SK-N-SH (cell line): ENCODE measurements at regions not wholly inside any gene's neighbourhood (a gene's known extent, or its start where the extent isn't known, plus 50 kb on each side); places are given as distances from the start of the nearest gene placed in this dataset.

ENCODE experiments used
- CTCF ChIA-PET: fragments of 300-600, 350-600 bp; formaldehyde crosslinking; extraction: SDS; loops from one replicate; lab custom pipeline; 2021; lab: Yijun Ruan, JAX
- POLR2A ChIA-PET: fragments of 350-600 bp; sonication (Branson Sonifier 250); formaldehyde crosslinking; extraction: SDS; loops from one replicate; lab custom pipeline; 2020; ENCODE audit warnings: antibody characterized with exemption, inconsistent platforms; lab: Yijun Ruan, JAX
- DNase-seq: peaks from one replicate; pipeline ENCODE4 v3.0.0; 2012
- H2AFZ ChIP-seq: fragments of 200-600 bp; sonication (generic); 2 replicates; pipeline ENCODE4 v1.8.1; 2016; ENCODE audit warnings: antibody characterized with exemption, mild to moderate bottlenecking, low read depth
- H3F3A ChIP-seq: fragments of 200-600 bp; sonication (generic); replicated peaks from 2 replicates; pipeline ENCODE3; 2016; ENCODE audit warnings: antibody characterized with exemption, mild to moderate bottlenecking; ENCODE audit not compliant: insufficient read depth
- H3K27ac ChIP-seq, 2 experiments: fragments of 200-500 bp in 1 of 2; fragments of 200-600 bp in 1 of 2; sonication (Bioruptor generic) in 1 of 2; sonication (generic), shearing (Covaris generic) in 1 of 2; 2 replicates each; pipeline versions ENCODE4 v1.5.1 to v1.6.1; 2014 to 2016; ENCODE audit warnings: low read depth in 2 of 2, inconsistent platforms in 1 of 2, low read length in 1 of 2, mild to moderate bottlenecking in 1 of 2, mixed read lengths in 1 of 2
- H3K27me3 ChIP-seq: fragments of 200-600 bp; sonication (generic), shearing (Covaris generic); 2 replicates; pipeline ENCODE4 v1.6.1; 2016; ENCODE audit warnings: mixed run types; ENCODE audit not compliant: insufficient read depth
- H3K36me3 ChIP-seq, 2 experiments: fragments of 200-500 bp in 1 of 2; fragments of 200-600 bp in 1 of 2; sonication (Bioruptor generic) in 1 of 2; sonication (generic) in 1 of 2; replicated peaks in 1 of 2; 2 replicates each; pipeline versions ENCODE3 to v1.5.1; 2014 to 2016; ENCODE audit warnings: low read length in 1 of 2, mild to moderate bottlenecking in 1 of 2; ENCODE audit not compliant: insufficient read depth in 2 of 2, control insufficient read depth in 1 of 2
- H3K4me1 ChIP-seq, 2 experiments: fragments of 200-500 bp in 1 of 2; fragments of 200-600 bp in 1 of 2; sonication (Bioruptor generic) in 1 of 2; sonication (generic), shearing (Covaris generic) in 1 of 2; 2 replicates each; pipeline versions ENCODE4 v1.5.1 to v1.6.1; 2014 to 2016; ENCODE audit warnings: low read depth in 1 of 2, low read length in 1 of 2, mixed run types in 1 of 2; ENCODE audit not compliant: insufficient read depth in 2 of 2, control insufficient read depth in 1 of 2
- H3K4me2 ChIP-seq: fragments of 200-600 bp; sonication (generic), shearing (Covaris generic); 2 replicates; pipeline ENCODE4 v1.6.1; 2017; ENCODE audit warnings: mixed run types
- H3K4me3 ChIP-seq, 2 experiments: fragments of 200-500 bp in 1 of 2; fragments of 200-600 bp in 1 of 2; sonication (Bioruptor generic) in 1 of 2; sonication (generic), shearing (Covaris generic) in 1 of 2; 2 replicates each; pipeline versions ENCODE4 v1.5.1 to v1.8.1; 2014 to 2016; ENCODE audit warnings: low read depth in 2 of 2, inconsistent platforms in 1 of 2, low read length in 1 of 2, mild to moderate bottlenecking in 1 of 2, mixed read lengths in 1 of 2, moderate library complexity in 1 of 2
- H3K79me2 ChIP-seq: fragments of 200-600 bp; sonication (generic); 2 replicates; pipeline ENCODE4 v1.8.1; 2017; ENCODE audit warnings: mild to moderate bottlenecking; ENCODE audit not compliant: insufficient read depth
- H3K9ac ChIP-seq: fragments of 200-600 bp; sonication (generic); 2 replicates; pipeline ENCODE4 v1.6.1; 2017; ENCODE audit warnings: mixed run types
- H3K9me2 ChIP-seq: fragments of 200-600 bp; sonication (generic); 2 replicates; pipeline ENCODE4 v1.6.1; 2017; ENCODE audit warnings: mixed run types
- H3K9me3 ChIP-seq: fragments of 200-600 bp; sonication (generic); 2 replicates; pipeline ENCODE4 v1.6.1; 2017; ENCODE audit warnings: mixed run types, mild to moderate bottlenecking, moderate library complexity
- H4K20me1 ChIP-seq: fragments of 200-600 bp; sonication (generic); 2 replicates; pipeline ENCODE4 v1.6.1; 2017; ENCODE audit warnings: mild to moderate bottlenecking, mixed run types; ENCODE audit not compliant: insufficient read depth
- CHD2 ChIP-seq: fragments of 150-350 bp; IDR thresholded peaks from 2 replicates; pipeline ENCODE4 v1.6.1; 2018; ENCODE audit warnings: low read length; ENCODE audit not compliant: partially characterized antibody
- ELF1 ChIP-seq: IDR thresholded peaks from 2 replicates; pipeline ENCODE4 v1.4.0; 2012
- EP300 ChIP-seq, 2 experiments: IDR thresholded peaks; 2 replicates each; pipeline versions ENCODE4 v1.4.0 to v1.6.1; 2012; ENCODE audit warnings: borderline replicate concordance in 1 of 2, low read depth in 1 of 2, low read length in 1 of 2
- FOSL2 ChIP-seq: IDR thresholded peaks from 2 replicates; pipeline ENCODE4 v1.4.0; 2012; ENCODE audit warnings: low read depth, mild to moderate bottlenecking, moderate library complexity, borderline replicate concordance
- GABPA ChIP-seq: IDR thresholded peaks from 2 replicates; pipeline ENCODE4 v1.4.0; 2012; ENCODE audit warnings: low read depth, mild to moderate bottlenecking
- GATA2 ChIP-seq: sonication (generic); formaldehyde crosslinking; IDR thresholded peaks from 2 replicates; pipeline ENCODE4 v1.5.0; 2020; ENCODE audit warnings: mild to moderate bottlenecking, missing genetic modification reagents
- NFIC ChIP-seq: IDR thresholded peaks from 2 replicates; pipeline ENCODE4 v1.4.0; 2012; ENCODE audit warnings: borderline replicate concordance
- RCOR1 ChIP-seq: fragments of 150-350 bp; IDR thresholded peaks from 2 replicates; pipeline ENCODE4 v1.6.1; 2017; ENCODE audit warnings: antibody characterized with exemption, low read length
- RXRA ChIP-seq: IDR thresholded peaks from 2 replicates; pipeline ENCODE4 v1.4.0; 2012; ENCODE audit warnings: low read depth, mild to moderate bottlenecking, borderline replicate concordance
- SIN3A ChIP-seq: IDR thresholded peaks from 2 replicates; pipeline ENCODE4 v1.6.1; 2012; ENCODE audit warnings: low read depth, mild to moderate bottlenecking, low read length, moderate library complexity, borderline replicate concordance
- SMC3 ChIP-seq: IDR thresholded peaks from 2 replicates; pipeline ENCODE4 v1.6.1; 2012; ENCODE audit warnings: low read depth, low read length, improper control_type of control experiment
- TAF1 ChIP-seq: IDR thresholded peaks from 2 replicates; pipeline ENCODE4 v1.6.1; 2012; ENCODE audit warnings: low read depth, mild to moderate bottlenecking, low read length, moderate library complexity, borderline replicate concordance
- TEAD4 ChIP-seq: IDR thresholded peaks from 2 replicates; pipeline ENCODE4 v1.4.0; 2012; ENCODE audit warnings: mild to moderate bottlenecking, borderline replicate concordance; ENCODE audit not compliant: insufficient read depth
- YY1 ChIP-seq: IDR thresholded peaks from 2 replicates; pipeline ENCODE4 v1.4.0; 2012; ENCODE audit warnings: low read depth, mild to moderate bottlenecking
- WGBS: methylation state at CpG from one replicate; pipeline ENCODE4 v1.1.6; 2017; ENCODE audit warnings: low lambda C conversion rate; 5-methylcytosine and 5-hydroxymethylcytosine counted together
- TF ChIP-seq, protein P1 (sequence below): IDR thresholded peaks from 2 replicates; pipeline ENCODE4 v1.4.0; 2012; ENCODE audit warnings: low read depth, borderline replicate concordance
- TF ChIP-seq, protein P2 (sequence below): IDR thresholded peaks from 2 replicates; pipeline ENCODE4 v1.6.1; 2012; ENCODE audit warnings: mild to moderate bottlenecking, low read depth, low read length, moderate library complexity
- TF ChIP-seq, protein P3 (sequence below): IDR thresholded peaks from 2 replicates; pipeline ENCODE4; 2012
- TF ChIP-seq, protein P4 (sequence below): fragments of 150-350 bp; IDR thresholded peaks from 2 replicates; pipeline ENCODE4 v1.6.1; 2016; ENCODE audit warnings: mild to moderate bottlenecking, low read depth, low read length

DNA sequence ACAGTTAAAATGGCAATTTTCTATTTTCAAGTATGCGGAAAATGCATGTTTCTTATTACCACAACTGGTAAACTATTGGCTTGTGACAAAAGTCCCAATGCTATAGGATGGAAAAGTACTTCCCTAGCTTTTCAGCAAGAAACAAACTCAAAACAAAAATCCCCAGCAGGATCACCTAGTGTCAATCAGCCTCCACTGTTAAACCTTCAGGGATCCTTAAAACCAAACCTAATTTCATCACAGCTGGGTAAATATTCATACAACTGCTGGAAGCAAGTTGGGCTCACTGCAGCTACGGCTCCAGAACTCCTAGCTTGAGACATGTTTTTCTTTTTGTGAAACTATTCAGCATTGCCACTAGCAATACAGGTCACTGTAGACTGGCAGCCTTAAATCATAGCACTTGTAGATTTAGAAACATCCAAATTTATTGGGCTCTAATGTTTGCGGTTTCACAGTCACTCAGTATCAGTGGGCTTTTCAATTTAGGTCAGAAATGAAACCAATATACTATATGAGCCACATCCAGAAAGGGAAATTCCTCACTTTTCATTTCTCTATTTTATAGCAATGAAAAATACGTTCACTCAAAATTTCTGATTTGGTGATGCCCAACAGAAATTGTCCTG lies 145.2 kb upstream of the ANK3 start:
- Histone ChIP-seq H3K4me3 (no peak overlapping the region), H3K4me1 (peaks cover 0 to 6% of the 10 kb centered on the region in 2 experiments; a peak in 2 of 4 replicates), H3K79me2 (no peaks in the 10 kb centered on the region), H3K4me2 (no peak overlapping the region), H3K36me3 (no peaks in the 10 kb centered on the region), H3K27me3 (no peaks in the 10 kb centered on the region), H4K20me1 (no peaks in the 10 kb centered on the region), H3F3A (peaks cover 11% of the 10 kb centered on the region), H3K9me2 (no peaks in the 10 kb centered on the region), H3K9me3 (no peaks in the 10 kb centered on the region), H2AFZ (no peak overlapping the region), H3K9ac (no peak overlapping the region), H3K27ac (no peak overlapping the region)
- ChIA-PET POLR2A (no interaction called here), CTCF (interaction anchor here (0.9 to 1.1 kb wide), 2 partner anchors 16 to 112 kb away, joined by 3 read pairs; no protein-coding TSS in a partner anchor)
- TF ChIP-seq GATA2: no peak
- TF ChIP-seq, protein P1, sequence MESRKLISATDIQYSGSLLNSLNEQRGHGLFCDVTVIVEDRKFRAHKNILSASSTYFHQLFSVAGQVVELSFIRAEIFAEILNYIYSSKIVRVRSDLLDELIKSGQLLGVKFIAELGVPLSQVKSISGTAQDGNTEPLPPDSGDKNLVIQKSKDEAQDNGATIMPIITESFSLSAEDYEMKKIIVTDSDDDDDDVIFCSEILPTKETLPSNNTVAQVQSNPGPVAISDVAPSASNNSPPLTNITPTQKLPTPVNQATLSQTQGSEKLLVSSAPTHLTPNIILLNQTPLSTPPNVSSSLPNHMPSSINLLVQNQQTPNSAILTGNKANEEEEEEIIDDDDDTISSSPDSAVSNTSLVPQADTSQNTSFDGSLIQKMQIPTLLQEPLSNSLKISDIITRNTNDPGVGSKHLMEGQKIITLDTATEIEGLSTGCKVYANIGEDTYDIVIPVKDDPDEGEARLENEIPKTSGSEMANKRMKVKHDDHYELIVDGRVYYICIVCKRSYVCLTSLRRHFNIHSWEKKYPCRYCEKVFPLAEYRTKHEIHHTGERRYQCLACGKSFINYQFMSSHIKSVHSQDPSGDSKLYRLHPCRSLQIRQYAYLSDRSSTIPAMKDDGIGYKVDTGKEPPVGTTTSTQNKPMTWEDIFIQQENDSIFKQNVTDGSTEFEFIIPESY: no peak
- 93% methylated on average over 4 of the region's 4 CpGs for WGBS
- no peak for DNase-seq

DNA sequence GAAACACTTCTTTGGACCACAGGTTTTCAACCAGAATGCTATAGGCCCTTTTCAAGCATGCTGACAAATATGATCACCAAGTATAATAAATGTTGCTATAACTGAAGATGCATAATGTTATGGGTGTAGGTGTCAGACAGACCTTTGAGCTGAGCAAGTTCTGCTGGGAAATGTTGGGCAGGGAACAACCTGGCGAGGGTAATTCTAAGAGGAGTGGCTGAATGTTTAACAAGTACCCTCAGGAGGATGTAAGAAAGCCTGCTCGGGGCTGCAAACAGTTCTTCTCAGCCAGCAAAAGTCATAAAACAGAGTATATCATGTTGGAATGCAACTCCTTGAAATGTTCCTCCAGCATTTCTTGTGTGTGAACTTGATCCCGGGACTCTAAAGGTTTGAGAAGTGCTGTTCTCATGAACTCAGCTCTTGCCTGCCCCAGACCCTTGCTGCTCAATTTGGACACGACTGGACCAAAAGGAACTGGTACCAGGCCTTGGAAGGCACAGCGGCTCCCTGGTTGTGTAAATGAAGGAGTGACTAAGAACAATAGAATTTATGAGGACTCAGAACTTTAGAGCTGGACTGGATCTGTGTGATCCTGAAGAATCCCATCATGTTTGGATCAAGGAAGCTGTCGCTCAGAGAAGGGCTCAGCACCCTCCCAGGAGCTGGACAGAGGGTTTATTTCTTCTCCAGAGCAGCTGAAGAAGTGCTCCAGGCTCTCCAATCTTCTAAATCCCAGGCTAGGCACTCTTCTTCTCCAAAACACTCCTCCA lies 143.2 kb upstream of the ANK3 start:
- H3K9me3 ChIP-seq: no peaks in the 10 kb centered on the region
- no peak overlapping the region for H3K9ac ChIP-seq
- H3F3A ChIP-seq: peaks cover 11% of the 10 kb centered on the region
- no peaks in the 10 kb centered on the region for H3K9me2 ChIP-seq
- no peak overlapping the region for H2AFZ ChIP-seq
- H3K36me3 ChIP-seq: no peaks in the 10 kb centered on the region
- no peak overlapping the region for H3K4me2 ChIP-seq
- 73% methylated on average over 6 of the region's 6 CpGs for WGBS
- H3K79me2 ChIP-seq: no peaks in the 10 kb centered on the region
- no peak overlapping the region for H3K27ac ChIP-seq
- no peak overlapping the region for H3K4me3 ChIP-seq
- no peak for DNase-seq
- ChIA-PET POLR2A (no interaction called here), CTCF (interaction anchor here (0.9 kb wide), 1 partner anchor 12 kb away, joined by 5 read pairs; no protein-coding TSS in a partner anchor)
- peaks cover 0 to 6% of the 10 kb centered on the region in 2 experiments; a peak in 2 of 4 replicates for H3K4me1 ChIP-seq
- H4K20me1 ChIP-seq: no peaks in the 10 kb centered on the region
- no peaks in the 10 kb centered on the region for H3K27me3 ChIP-seq
- TF ChIP-seq, protein P2, sequence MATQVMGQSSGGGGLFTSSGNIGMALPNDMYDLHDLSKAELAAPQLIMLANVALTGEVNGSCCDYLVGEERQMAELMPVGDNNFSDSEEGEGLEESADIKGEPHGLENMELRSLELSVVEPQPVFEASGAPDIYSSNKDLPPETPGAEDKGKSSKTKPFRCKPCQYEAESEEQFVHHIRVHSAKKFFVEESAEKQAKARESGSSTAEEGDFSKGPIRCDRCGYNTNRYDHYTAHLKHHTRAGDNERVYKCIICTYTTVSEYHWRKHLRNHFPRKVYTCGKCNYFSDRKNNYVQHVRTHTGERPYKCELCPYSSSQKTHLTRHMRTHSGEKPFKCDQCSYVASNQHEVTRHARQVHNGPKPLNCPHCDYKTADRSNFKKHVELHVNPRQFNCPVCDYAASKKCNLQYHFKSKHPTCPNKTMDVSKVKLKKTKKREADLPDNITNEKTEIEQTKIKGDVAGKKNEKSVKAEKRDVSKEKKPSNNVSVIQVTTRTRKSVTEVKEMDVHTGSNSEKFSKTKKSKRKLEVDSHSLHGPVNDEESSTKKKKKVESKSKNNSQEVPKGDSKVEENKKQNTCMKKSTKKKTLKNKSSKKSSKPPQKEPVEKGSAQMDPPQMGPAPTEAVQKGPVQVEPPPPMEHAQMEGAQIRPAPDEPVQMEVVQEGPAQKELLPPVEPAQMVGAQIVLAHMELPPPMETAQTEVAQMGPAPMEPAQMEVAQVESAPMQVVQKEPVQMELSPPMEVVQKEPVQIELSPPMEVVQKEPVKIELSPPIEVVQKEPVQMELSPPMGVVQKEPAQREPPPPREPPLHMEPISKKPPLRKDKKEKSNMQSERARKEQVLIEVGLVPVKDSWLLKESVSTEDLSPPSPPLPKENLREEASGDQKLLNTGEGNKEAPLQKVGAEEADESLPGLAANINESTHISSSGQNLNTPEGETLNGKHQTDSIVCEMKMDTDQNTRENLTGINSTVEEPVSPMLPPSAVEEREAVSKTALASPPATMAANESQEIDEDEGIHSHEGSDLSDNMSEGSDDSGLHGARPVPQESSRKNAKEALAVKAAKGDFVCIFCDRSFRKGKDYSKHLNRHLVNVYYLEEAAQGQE: no peak
- TF ChIP-seq NFIC (no peak), SIN3A (no peak), EP300 (IDR thresholded peaks at IDR 0.05; ENCODE audit: borderline replicate concordance in 1 of 2, low read depth in 1 of 2, low read length in 1 of 2) (no peak), TAF1 (no peak), RCOR1 (no peak), GABPA (no peak), SMC3 (no peak), CHD2 (no peak), RXRA (no peak), YY1 (no peak), TEAD4 (no peak), ELF1 (no peak), FOSL2 (no peak)
- TF ChIP-seq, protein P3, sequence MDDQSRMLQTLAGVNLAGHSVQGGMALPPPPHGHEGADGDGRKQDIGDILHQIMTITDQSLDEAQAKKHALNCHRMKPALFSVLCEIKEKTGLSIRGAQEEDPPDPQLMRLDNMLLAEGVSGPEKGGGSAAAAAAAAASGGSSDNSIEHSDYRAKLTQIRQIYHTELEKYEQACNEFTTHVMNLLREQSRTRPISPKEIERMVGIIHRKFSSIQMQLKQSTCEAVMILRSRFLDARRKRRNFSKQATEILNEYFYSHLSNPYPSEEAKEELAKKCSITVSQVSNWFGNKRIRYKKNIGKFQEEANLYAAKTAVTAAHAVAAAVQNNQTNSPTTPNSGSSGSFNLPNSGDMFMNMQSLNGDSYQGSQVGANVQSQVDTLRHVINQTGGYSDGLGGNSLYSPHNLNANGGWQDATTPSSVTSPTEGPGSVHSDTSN: no peak
- TF ChIP-seq, protein P4, sequence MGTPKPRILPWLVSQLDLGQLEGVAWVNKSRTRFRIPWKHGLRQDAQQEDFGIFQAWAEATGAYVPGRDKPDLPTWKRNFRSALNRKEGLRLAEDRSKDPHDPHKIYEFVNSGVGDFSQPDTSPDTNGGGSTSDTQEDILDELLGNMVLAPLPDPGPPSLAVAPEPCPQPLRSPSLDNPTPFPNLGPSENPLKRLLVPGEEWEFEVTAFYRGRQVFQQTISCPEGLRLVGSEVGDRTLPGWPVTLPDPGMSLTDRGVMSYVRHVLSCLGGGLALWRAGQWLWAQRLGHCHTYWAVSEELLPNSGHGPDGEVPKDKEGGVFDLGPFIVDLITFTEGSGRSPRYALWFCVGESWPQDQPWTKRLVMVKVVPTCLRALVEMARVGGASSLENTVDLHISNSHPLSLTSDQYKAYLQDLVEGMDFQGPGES: no peak
